Peyer's patch (tissue), 4 donors: ENCODE measurements at regions not wholly inside any gene's neighbourhood (a gene's known extent, or its start where the extent isn't known, plus 50 kb on each side); places are given as distances from the start of the nearest gene placed in this dataset.

Experiments
- POLR2A ChIP-seq, 2 donors: fragments of 450-650 bp; IDR thresholded peaks; one replicate each; pipeline ENCODE4 v1.5.1; 2017; ENCODE audit warnings: antibody characterized with exemption in 2 of 2, mild to moderate bottlenecking in 2 of 2, moderate library complexity in 2 of 2
- TF ChIP-seq, protein P1 (sequence below), 6 experiments: fragments of 450-650 bp in 4 of 6; fragments of 200-600 bp in 2 of 6; sonication (generic) in 1 of 6; IDR thresholded peaks; one replicate each; pipeline ENCODE4 v1.5.1; 2017 to 2019; ENCODE audit warnings: antibody characterized with exemption in 6 of 6, mild to moderate bottlenecking in 3 of 6, moderate library complexity in 1 of 6

DNA sequence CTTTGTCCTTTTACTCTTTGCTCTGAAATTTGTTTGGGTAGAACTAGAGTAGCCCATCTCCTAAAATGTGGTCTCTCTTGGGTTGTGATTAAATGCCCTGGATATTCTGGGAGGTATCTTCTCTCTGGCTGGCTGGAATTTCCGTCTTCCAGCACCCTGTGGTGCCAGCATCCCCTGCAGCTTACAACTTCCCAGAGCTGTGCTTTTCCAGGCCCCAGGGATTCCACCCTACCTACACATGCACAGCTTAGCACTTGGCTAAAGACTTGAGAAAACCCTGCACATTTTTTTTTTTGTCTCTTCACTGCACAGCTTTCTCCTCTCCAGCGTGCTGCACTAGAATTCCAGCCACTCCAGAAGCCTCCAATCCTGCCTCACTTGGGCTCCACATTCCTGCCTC is 334.7 kb downstream of the IRS2 start:
- TF ChIP-seq, protein P1, sequence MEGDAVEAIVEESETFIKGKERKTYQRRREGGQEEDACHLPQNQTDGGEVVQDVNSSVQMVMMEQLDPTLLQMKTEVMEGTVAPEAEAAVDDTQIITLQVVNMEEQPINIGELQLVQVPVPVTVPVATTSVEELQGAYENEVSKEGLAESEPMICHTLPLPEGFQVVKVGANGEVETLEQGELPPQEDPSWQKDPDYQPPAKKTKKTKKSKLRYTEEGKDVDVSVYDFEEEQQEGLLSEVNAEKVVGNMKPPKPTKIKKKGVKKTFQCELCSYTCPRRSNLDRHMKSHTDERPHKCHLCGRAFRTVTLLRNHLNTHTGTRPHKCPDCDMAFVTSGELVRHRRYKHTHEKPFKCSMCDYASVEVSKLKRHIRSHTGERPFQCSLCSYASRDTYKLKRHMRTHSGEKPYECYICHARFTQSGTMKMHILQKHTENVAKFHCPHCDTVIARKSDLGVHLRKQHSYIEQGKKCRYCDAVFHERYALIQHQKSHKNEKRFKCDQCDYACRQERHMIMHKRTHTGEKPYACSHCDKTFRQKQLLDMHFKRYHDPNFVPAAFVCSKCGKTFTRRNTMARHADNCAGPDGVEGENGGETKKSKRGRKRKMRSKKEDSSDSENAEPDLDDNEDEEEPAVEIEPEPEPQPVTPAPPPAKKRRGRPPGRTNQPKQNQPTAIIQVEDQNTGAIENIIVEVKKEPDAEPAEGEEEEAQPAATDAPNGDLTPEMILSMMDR (IDR thresholded peaks at IDR 0.05), result no peak
- TF ChIP-seq POLR2A (IDR thresholded peaks at IDR 0.05), result no peak
